Smooth muscle cell (in vitro differentiated cells): ENCODE measurements at regions not wholly inside any gene's neighbourhood (a gene's known extent, or its start where the extent isn't known, plus 50 kb on each side); places are given as distances from the start of the nearest gene placed in this dataset.

ENCODE experiments used
- DNase-seq: peaks from one replicate; lab custom pipeline; 2025; ENCODE audit not compliant: unreplicated experiment; lab: John Stamatoyannopoulos, UW
- H2AFZ ChIP-seq: fragments of 200-600 bp; sonication (generic); 2 replicates; pipeline ENCODE4 v1.6.0; 2016; ENCODE audit warnings: antibody characterized with exemption, low read depth, mild to moderate bottlenecking
- H3F3A ChIP-seq: fragments of 200-600 bp; sonication (generic); 2 replicates; pipeline ENCODE4 v1.6.0; 2017; ENCODE audit warnings: antibody characterized with exemption, low read depth
- H3K27ac ChIP-seq: fragments of 200-600 bp; sonication (generic); 2 replicates; pipeline ENCODE4 v1.5.1; 2016; ENCODE audit warnings: low read depth, mild to moderate bottlenecking
- H3K27me3 ChIP-seq: fragments of 200-600 bp; sonication (generic); 2 replicates; pipeline ENCODE4 v1.6.1; 2016; ENCODE audit warnings: low read depth, mild to moderate bottlenecking
- H3K36me3 ChIP-seq: fragments of 200-600 bp; sonication (generic); 2 replicates; pipeline ENCODE4 v1.5.1; 2016; ENCODE audit warnings: low read depth
- H3K4me1 ChIP-seq: fragments of 200-600 bp; sonication (generic); 2 replicates; pipeline ENCODE4 v1.5.1; 2016; ENCODE audit warnings: low read depth
- H3K4me2 ChIP-seq: fragments of 200-600 bp; sonication (generic); 2 replicates; pipeline ENCODE4 v1.6.0; 2016; ENCODE audit warnings: mild to moderate bottlenecking
- H3K4me3 ChIP-seq: fragments of 200-600 bp; sonication (generic); 2 replicates; pipeline ENCODE4 v1.5.1; 2016; ENCODE audit warnings: mild to moderate bottlenecking
- H3K79me2 ChIP-seq: fragments of 200-600 bp; sonication (generic); 2 replicates; pipeline ENCODE4 v1.6.0; 2016; ENCODE audit warnings: low read depth, mild to moderate bottlenecking
- H3K9ac ChIP-seq: fragments of 200-600 bp; sonication (generic); 2 replicates; pipeline ENCODE4 v1.6.0; 2016; ENCODE audit warnings: low read depth
- H3K9me3 ChIP-seq: fragments of 200-600 bp; sonication (generic); replicated peaks from 2 replicates; pipeline ENCODE4 v1.5.1; 2016; ENCODE audit warnings: low read depth
- H4K20me1 ChIP-seq: fragments of 200-600 bp; sonication (generic); 2 replicates; pipeline ENCODE4 v1.6.0; 2016; ENCODE audit warnings: low read depth
- WGBS: methylation state at CpG from one replicate; pipeline ENCODE4 v1.1.7; 2016; ENCODE audit warnings: low lambda C conversion rate; 5-methylcytosine and 5-hydroxymethylcytosine counted together
- TF ChIP-seq, protein P1 (sequence below): fragments of 200-600 bp; sonication (generic); IDR thresholded peaks from 2 replicates; pipeline ENCODE4 v1.5.1; 2017; ENCODE audit warnings: borderline replicate concordance, mild to moderate bottlenecking, antibody characterized with exemption; ENCODE audit not compliant: insufficient read depth, poor library complexity, severe bottlenecking

- Histone ChIP-seq H3K4me3 (no peak overlapping the region), H4K20me1 (no peaks in the 10 kb centered on the region), H3K27ac (no peak overlapping the region), H3K4me2 (no peak overlapping the region), H3K27me3 (no peaks in the 10 kb centered on the region), H3K9ac (no peak overlapping the region), H3K9me3 (no peaks in the 10 kb centered on the region), H3F3A (no peaks in the 10 kb centered on the region), H2AFZ (no peak overlapping the region), H3K36me3 (no peaks in the 10 kb centered on the region), H3K4me1 (no peaks in the 10 kb centered on the region), H3K79me2 (no peaks in the 10 kb centered on the region)
- DNase-seq, result no peak
- 97% methylated on average over 2 of the region's 2 CpGs for WGBS
- TF ChIP-seq, protein P1, sequence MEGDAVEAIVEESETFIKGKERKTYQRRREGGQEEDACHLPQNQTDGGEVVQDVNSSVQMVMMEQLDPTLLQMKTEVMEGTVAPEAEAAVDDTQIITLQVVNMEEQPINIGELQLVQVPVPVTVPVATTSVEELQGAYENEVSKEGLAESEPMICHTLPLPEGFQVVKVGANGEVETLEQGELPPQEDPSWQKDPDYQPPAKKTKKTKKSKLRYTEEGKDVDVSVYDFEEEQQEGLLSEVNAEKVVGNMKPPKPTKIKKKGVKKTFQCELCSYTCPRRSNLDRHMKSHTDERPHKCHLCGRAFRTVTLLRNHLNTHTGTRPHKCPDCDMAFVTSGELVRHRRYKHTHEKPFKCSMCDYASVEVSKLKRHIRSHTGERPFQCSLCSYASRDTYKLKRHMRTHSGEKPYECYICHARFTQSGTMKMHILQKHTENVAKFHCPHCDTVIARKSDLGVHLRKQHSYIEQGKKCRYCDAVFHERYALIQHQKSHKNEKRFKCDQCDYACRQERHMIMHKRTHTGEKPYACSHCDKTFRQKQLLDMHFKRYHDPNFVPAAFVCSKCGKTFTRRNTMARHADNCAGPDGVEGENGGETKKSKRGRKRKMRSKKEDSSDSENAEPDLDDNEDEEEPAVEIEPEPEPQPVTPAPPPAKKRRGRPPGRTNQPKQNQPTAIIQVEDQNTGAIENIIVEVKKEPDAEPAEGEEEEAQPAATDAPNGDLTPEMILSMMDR, result no peak
These were observed 217.7 kb upstream of the SULF2 start for GRCh38 chr20:48003021-48003420.

DNA sequence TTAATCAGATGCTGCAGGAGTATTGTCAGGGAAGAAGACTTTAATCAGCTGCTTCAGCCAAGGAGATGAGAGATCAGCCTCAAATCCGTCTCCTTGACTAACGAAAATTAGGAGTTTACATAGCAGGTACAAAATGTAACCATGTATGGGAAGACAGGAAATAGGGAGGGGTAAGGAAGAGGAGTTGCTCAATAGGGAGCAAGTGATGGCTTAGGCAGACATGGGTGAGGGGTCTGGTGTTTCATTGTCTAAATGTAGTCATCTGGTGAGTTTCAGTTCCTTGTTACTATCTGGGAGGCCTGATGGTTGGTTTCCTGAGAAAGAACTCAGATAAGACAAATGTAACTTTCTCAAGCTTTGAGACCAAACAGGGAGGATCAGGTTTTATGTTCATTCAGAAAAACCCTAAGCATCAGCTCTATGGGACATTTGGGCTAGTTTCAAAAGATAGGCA is 217.3 kb upstream of the SULF2 start:
- Histone ChIP-seq H3K27ac (no peak overlapping the region), H3K4me1 (no peaks in the 10 kb centered on the region), H4K20me1 (no peaks in the 10 kb centered on the region), H3K36me3 (no peaks in the 10 kb centered on the region), H3K79me2 (no peaks in the 10 kb centered on the region), H3K9ac (no peak overlapping the region), H3K9me3 (no peaks in the 10 kb centered on the region), H3F3A (no peaks in the 10 kb centered on the region), H3K4me3 (no peak overlapping the region), H2AFZ (no peak overlapping the region), H3K4me2 (no peak overlapping the region), H3K27me3 (no peaks in the 10 kb centered on the region)
- TF ChIP-seq, protein P1, result no peak
- WGBS, result 76% methylated on average over 2 of the region's 2 CpGs
- DNase-seq, result no peak

DNA sequence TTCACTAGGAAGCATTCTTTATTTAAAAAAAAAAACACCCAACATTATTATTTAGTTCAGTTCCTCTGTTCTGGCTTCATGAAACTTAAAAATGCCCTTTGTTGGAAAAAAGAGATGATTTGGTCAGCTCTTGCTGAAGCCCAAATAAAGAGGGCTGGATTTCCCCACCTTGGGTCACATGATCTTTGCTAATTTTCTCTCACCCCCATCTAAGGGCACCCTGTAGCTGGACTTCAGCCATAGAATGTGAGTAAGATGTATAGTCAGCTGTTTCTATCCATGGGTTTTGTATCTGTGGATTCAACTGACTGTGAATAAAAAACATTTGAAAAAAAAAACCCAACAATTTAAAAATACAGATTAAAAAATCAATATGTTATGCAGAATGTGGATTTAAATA is 213.9 kb upstream of the SULF2 start:
- Histone ChIP-seq H3K27ac (no peak overlapping the region), H3K4me3 (no peak overlapping the region), H3K36me3 (no peaks in the 10 kb centered on the region), H3K4me1 (no peaks in the 10 kb centered on the region), H4K20me1 (no peaks in the 10 kb centered on the region), H3F3A (no peaks in the 10 kb centered on the region), H3K9me3 (no peaks in the 10 kb centered on the region), H3K27me3 (no peaks in the 10 kb centered on the region), H3K4me2 (no peak overlapping the region), H3K9ac (no peak overlapping the region), H2AFZ (no peak overlapping the region), H3K79me2 (no peaks in the 10 kb centered on the region)
- no peak for DNase-seq
- TF ChIP-seq, protein P1, result no peak

GRCh38 chr20:47998736-47999135 is 213.5 kb upstream of the SULF2 start:
- DNase-seq, result no peak

More at GRCh38 chr20:47998736-47999135, 213.5 kb upstream of the SULF2 start:
- no peak overlapping the region for H3K4me3 ChIP-seq
- no peaks in the 10 kb centered on the region for H4K20me1 ChIP-seq
- no peaks in the 10 kb centered on the region for H3K4me1 ChIP-seq
- H3K9ac ChIP-seq, result no peak overlapping the region
- H3K79me2 ChIP-seq, result no peaks in the 10 kb centered on the region
- H3K27ac ChIP-seq, result no peak overlapping the region
- 87% methylated on average over 5 of the region's 5 CpGs for WGBS
- no peaks in the 10 kb centered on the region for H3K27me3 ChIP-seq
- no peaks in the 10 kb centered on the region for H3F3A ChIP-seq
- H2AFZ ChIP-seq, result no peak overlapping the region
- H3K36me3 ChIP-seq, result no peaks in the 10 kb centered on the region
- H3K9me3 ChIP-seq, result no peaks in the 10 kb centered on the region
- TF ChIP-seq, protein P1, result no peak
- H3K4me2 ChIP-seq, result no peak overlapping the region
